Ishikawa (cell line): ENCODE measurements at regions not wholly inside any gene's neighbourhood (a gene's known extent, or its start where the extent isn't known, plus 50 kb on each side); places are given as distances from the start of the nearest gene placed in this dataset.

Source experiments
- TCF12 ChIP-seq: IDR thresholded peaks from 2 replicates; pipeline ENCODE4 v1.6.1; 2012; ENCODE audit warnings: low read depth
- YY1 ChIP-seq: IDR thresholded peaks from 2 replicates; pipeline ENCODE4 v1.6.1; 2012; ENCODE audit warnings: low read depth

DNA sequence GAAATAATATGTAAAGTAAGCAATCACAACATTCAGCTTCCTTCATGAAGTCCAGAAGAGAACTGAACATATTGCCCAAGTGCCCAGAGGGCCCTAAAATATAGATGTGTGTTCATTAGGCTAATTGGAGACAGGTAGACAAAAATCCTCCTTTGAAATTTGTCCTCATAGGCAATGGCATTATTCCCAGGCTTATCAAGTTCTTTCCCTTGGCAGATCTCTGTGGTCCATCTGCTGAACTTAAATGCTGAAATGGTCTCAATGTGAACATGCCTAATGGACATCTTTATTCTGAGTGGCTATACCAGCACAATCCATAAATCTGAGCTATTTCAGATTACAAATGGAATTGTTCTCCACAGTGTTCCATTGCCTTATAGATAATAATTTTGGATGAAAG lies 79.0 kb upstream of the BMP5 start:
- TF ChIP-seq YY1 (no peak), TCF12 (no peak)
